ENCODE measurements at regions not wholly inside any gene's neighbourhood (a gene's known extent, or its start where the extent isn't known, plus 50 kb on each side); places are given as distances from the start of the nearest gene placed in this dataset.

- 85 to 88% methylated on average over 2 of the region's 2 CpGs for WGBS, 2 donors
Measured at GRCh38 chr17:34001246-34001645, 253.8 kb upstream of the CCL2 start.

GRCh38 chr17:34006126-34006525 lies 249.0 kb upstream of the CCL2 start:
- H3K27ac ChIP-seq, result no peak overlapping the region
- DNase-seq (ENCODE audit: low spot score in 2 of 2), result no peak
- peaks cover 0 to 8% (median 0%) of the 10 kb centered on the region in 4 donors for H3K9me3 ChIP-seq
- no peak overlapping the region for H3K4me3 ChIP-seq
- no peaks in the 10 kb centered on the region for H3K36me3 ChIP-seq
- no peaks in the 10 kb centered on the region for H3K27me3 ChIP-seq
- H3K4me1 ChIP-seq, result no peaks in the 10 kb centered on the region
- no peak for TF ChIP-seq EP300 (IDR thresholded peaks at IDR 0.05)
- no peak for TF ChIP-seq CTCF (IDR thresholded peaks at IDR 0.05)
- TF ChIP-seq POLR2A (IDR thresholded peaks at IDR 0.05), result no peak
- 66 to 68% methylated on average over 3 of the region's 3 CpGs for WGBS, 2 donors

More at GRCh38 chr17:34001246-34001645, 253.8 kb upstream of the CCL2 start:
- H3K36me3 ChIP-seq, result no peaks in the 10 kb centered on the region
- no peaks in the 10 kb centered on the region for H3K4me1 ChIP-seq
- DNase-seq (ENCODE audit: low spot score in 2 of 2), result no peak
- TF ChIP-seq CTCF (IDR thresholded peaks at IDR 0.05), result no peak
- TF ChIP-seq POLR2A (IDR thresholded peaks at IDR 0.05), result no peak
- TF ChIP-seq EP300 (IDR thresholded peaks at IDR 0.05), result no peak
- H3K9me3 ChIP-seq, result peaks cover 0 to 38% (median 4%) of the 10 kb centered on the region in 4 donors
- H3K4me3 ChIP-seq, result no peak overlapping the region
- H3K27me3 ChIP-seq, result no peaks in the 10 kb centered on the region
- no peak overlapping the region for H3K27ac ChIP-seq

GRCh38 chr17:34008125-34008524 lies 247.0 kb upstream of the CCL2 start:
- Histone ChIP-seq H3K27me3 (no peaks in the 10 kb centered on the region), H3K9me3 (no peaks in the 10 kb centered on the region), H3K36me3 (no peaks in the 10 kb centered on the region), H3K4me1 (no peaks in the 10 kb centered on the region), H3K4me3 (no peak overlapping the region), H3K27ac (no peak overlapping the region)
- WGBS, 2 donors, result 74 to 84% methylated on average over 1 of the region's 1 CpG
- TF ChIP-seq EP300 (IDR thresholded peaks at IDR 0.05) (no peak), POLR2A (IDR thresholded peaks at IDR 0.05) (no peak), CTCF (IDR thresholded peaks at IDR 0.05) (no peak)
- no peak for DNase-seq (ENCODE audit: low spot score in 2 of 2)

GRCh38 chr17:34009912-34010311 lies 245.2 kb upstream of the CCL2 start:
- Histone ChIP-seq H3K27ac (no peak overlapping the region), H3K9me3 (no peaks in the 10 kb centered on the region), H3K36me3 (no peaks in the 10 kb centered on the region), H3K27me3 (no peaks in the 10 kb centered on the region), H3K4me3 (no peak overlapping the region), H3K4me1 (no peaks in the 10 kb centered on the region)
- no peak for TF ChIP-seq CTCF (IDR thresholded peaks at IDR 0.05)
- no peak for TF ChIP-seq EP300 (IDR thresholded peaks at IDR 0.05)
- no peak for TF ChIP-seq POLR2A (IDR thresholded peaks at IDR 0.05)
- 80 to 88% methylated on average over 5 of the region's 5 CpGs for WGBS, 2 donors
- DNase-seq (ENCODE audit: low spot score in 2 of 2), result no peak

GRCh38 chr17:34010534-34010933 lies 244.6 kb upstream of the CCL2 start:
- DNase-seq (ENCODE audit: low spot score in 2 of 2), result no peak
- WGBS, 2 donors, result 63 to 75% methylated on average over 2 of the region's 2 CpGs
- TF ChIP-seq CTCF (IDR thresholded peaks at IDR 0.05) (no peak), EP300 (IDR thresholded peaks at IDR 0.05) (no peak), POLR2A (IDR thresholded peaks at IDR 0.05) (no peak)

More at GRCh38 chr17:34010534-34010933, 244.6 kb upstream of the CCL2 start:
- no peaks in the 10 kb centered on the region for H3K27me3 ChIP-seq
- H3K4me1 ChIP-seq, result no peaks in the 10 kb centered on the region
- H3K36me3 ChIP-seq, result no peaks in the 10 kb centered on the region
- no peak overlapping the region for H3K27ac ChIP-seq
- H3K9me3 ChIP-seq, result no peaks in the 10 kb centered on the region
- no peak overlapping the region for H3K4me3 ChIP-seq
